CD14-positive monocyte (primary cell): ENCODE measurements at regions not wholly inside any gene's neighbourhood (a gene's known extent, or its start where the extent isn't known, plus 50 kb on each side); places are given as distances from the start of the nearest gene placed in this dataset.

ENCODE experiments used
- DNase-seq, 3 donors: peaks; one replicate each; pipeline ENCODE4 v3.0.0-alpha.2; 2011 to 2022
- H2AFZ ChIP-seq: 2 replicates; pipeline ENCODE4 v1.6.0; 2012; ENCODE audit warnings: mild to moderate bottlenecking, low read depth, low read length, inconsistent platforms; ENCODE audit not compliant: insufficient read depth, poor library complexity, severe bottlenecking
- H3K27ac ChIP-seq, 2 donors: 1 replicate in 1 of 2; 2 replicates in 1 of 2; pipeline ENCODE4 v1.5.1; 2012 to 2013; ENCODE audit warnings: low read length in 2 of 2, control low read depth in 1 of 2, inconsistent platforms in 1 of 2, low read depth in 1 of 2, mild to moderate bottlenecking in 1 of 2
- H3K27me3 ChIP-seq, 2 donors: one replicate each; pipeline versions ENCODE4 v1.6.0 to v1.6.1; 2011 to 2013; ENCODE audit warnings: low read length in 2 of 2; ENCODE audit not compliant: control insufficient read depth in 2 of 2, insufficient read depth in 2 of 2
- H3K36me3 ChIP-seq, 2 donors: replicated peaks in 1 of 2; 1 replicate in 1 of 2; 2 replicates in 1 of 2; pipeline versions ENCODE4 v1.5.1 to v1.6.1; 2012 to 2013; ENCODE audit warnings: low read length in 2 of 2, control low read depth in 1 of 2, inconsistent platforms in 1 of 2, mild to moderate bottlenecking in 1 of 2; ENCODE audit not compliant: insufficient read depth in 2 of 2, control insufficient read depth in 1 of 2
- H3K4me1 ChIP-seq, 2 donors: 1 replicate in 1 of 2; 2 replicates in 1 of 2; pipeline versions ENCODE4 v1.5.1 to v1.6.1; 2012 to 2013; ENCODE audit warnings: low read length in 2 of 2, control low read depth in 1 of 2, inconsistent platforms in 1 of 2, mild to moderate bottlenecking in 1 of 2, moderate library complexity in 1 of 2; ENCODE audit not compliant: insufficient read depth in 2 of 2, control insufficient read depth in 1 of 2
- H3K4me2 ChIP-seq: replicated peaks from 2 replicates; pipeline ENCODE3; 2012; ENCODE audit warnings: low read length, moderate library complexity, mild to moderate bottlenecking; ENCODE audit not compliant: poor library complexity, severe bottlenecking; ENCODE audit errors: extremely low read depth
- H3K4me3 ChIP-seq, 3 experiments: fragments of 200-600 bp in 1 of 3; sonication (generic) in 1 of 3; replicated peaks in 1 of 3; 1 replicate in 2 of 3; 2 replicates in 1 of 3; pipeline ENCODE4 v1.5.1; 2011 to 2013; ENCODE audit warnings: low read length in 3 of 3, mild to moderate bottlenecking in 3 of 3, control low read depth in 2 of 3, low read depth in 2 of 3, inconsistent platforms in 1 of 3, moderate library complexity in 1 of 3
- H3K79me2 ChIP-seq: 2 replicates; pipeline ENCODE4 v1.6.0; 2012; ENCODE audit warnings: mild to moderate bottlenecking, control low read depth, inconsistent platforms, low read length, moderate library complexity; ENCODE audit not compliant: insufficient read depth
- H3K9ac ChIP-seq: 2 replicates; pipeline ENCODE4 v1.6.0; 2017; ENCODE audit warnings: low read length, mild to moderate bottlenecking; ENCODE audit not compliant: insufficient read depth, poor library complexity, severe bottlenecking
- H3K9me3 ChIP-seq, 2 donors: replicated peaks in 1 of 2; 1 replicate in 1 of 2; 2 replicates in 1 of 2; pipeline versions ENCODE4 v1.5.1 to v1.6.1; 2012 to 2013; ENCODE audit warnings: low read length in 2 of 2, control low read depth in 1 of 2; ENCODE audit not compliant: control insufficient read depth in 1 of 2, insufficient read depth in 1 of 2
- H4K20me1 ChIP-seq: 2 replicates; pipeline ENCODE4 v1.6.0; 2012; ENCODE audit warnings: mild to moderate bottlenecking, low read length, control low read depth, moderate library complexity; ENCODE audit not compliant: insufficient read depth
- H3K27ac Mint-ChIP-seq, 7 donors: one replicate each; pipeline ENCODE4 v1.8.0; 2020; ENCODE audit warnings: mild to moderate bottlenecking in 7 of 7, mixed read lengths in 7 of 7, moderate library complexity in 6 of 7, inconsistent platforms in 2 of 7
- H3K27me3 Mint-ChIP-seq, 3 donors: one replicate each; pipeline ENCODE4 v1.8.0; 2021 to 2022; ENCODE audit warnings: low read depth in 3 of 3, mild to moderate bottlenecking in 3 of 3, mixed read lengths in 3 of 3, moderate library complexity in 3 of 3, inconsistent platforms in 1 of 3
- H3K36me3 Mint-ChIP-seq, 2 donors: one replicate each; pipeline ENCODE4 v1.8.0; 2020; ENCODE audit warnings: mixed read lengths in 2 of 2, inconsistent platforms in 1 of 2, mild to moderate bottlenecking in 1 of 2
- H3K4me1 Mint-ChIP-seq: one replicate; pipeline ENCODE4 v1.8.0; 2020; ENCODE audit warnings: mild to moderate bottlenecking, mixed read lengths
- H3K4me3 Mint-ChIP-seq, 2 donors: one replicate each; pipeline ENCODE4 v1.8.0; 2020; ENCODE audit warnings: mild to moderate bottlenecking in 2 of 2, mixed read lengths in 2 of 2, moderate library complexity in 1 of 2
- H3K9me3 Mint-ChIP-seq, 7 donors: one replicate each; pipeline ENCODE4 v1.8.0; 2020 to 2022; ENCODE audit warnings: mixed read lengths in 7 of 7, mild to moderate bottlenecking in 6 of 7, moderate library complexity in 6 of 7, inconsistent platforms in 2 of 7
- WGBS: methylation state at CpG from one replicate; pipeline ENCODE4 v1.1.5; 2013; ENCODE audit warnings: missing lambda C conversion rate; ENCODE audit not compliant: insufficient coverage; 5-methylcytosine and 5-hydroxymethylcytosine counted together
- intact Hi-C, 2 donors: fragments of 100-400 bp; cut with micrococcal nuclease; formaldehyde crosslinking; loops; one replicate each; pipeline versions ENCODE4 v1.15.0 to v1.15.1; 2023
- TF ChIP-seq, protein P1 (sequence below): fragments of 200-600 bp; IDR thresholded peaks from one replicate; pipeline ENCODE4 v1.8.0; 2022; ENCODE audit warnings: antibody characterized with exemption, mild to moderate bottlenecking

DNA sequence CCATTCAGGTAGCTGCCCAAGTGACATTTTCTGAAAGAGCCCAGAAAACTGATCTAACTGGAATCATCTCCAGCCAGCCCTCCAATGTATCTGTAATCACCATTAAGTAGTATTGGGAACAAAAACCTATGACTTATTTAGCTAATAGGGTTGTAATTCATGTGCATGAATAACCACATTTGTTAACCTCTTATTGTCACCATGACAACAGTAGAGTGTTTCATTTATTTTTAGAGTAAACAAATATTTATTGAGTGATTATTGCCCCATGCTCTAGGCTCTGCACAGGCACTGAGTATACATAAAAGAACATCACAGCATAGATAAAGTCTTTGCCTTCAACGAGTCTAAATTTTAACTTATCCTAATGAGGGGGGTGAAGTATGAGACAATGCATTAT, 265.4 kb upstream of the UBE2E3 start:
- Histone ChIP-seq H3K27me3 (no peaks in the 10 kb centered on the region), H3K27ac (no peak overlapping the region), H3K9ac (no peak overlapping the region), H3K36me3 (no peaks in the 10 kb centered on the region), H3K4me2 (no peak overlapping the region), H2AFZ (no peak overlapping the region), H3K9me3 (no peaks in the 10 kb centered on the region), H4K20me1 (no peaks in the 10 kb centered on the region), H3K79me2 (no peaks in the 10 kb centered on the region), H3K4me1 (no peaks in the 10 kb centered on the region), H3K4me3 (no peak overlapping the region)
- intact Hi-C loops, result no loop called here
- H3K4me3 Mint-ChIP-seq, result no peak overlapping the region
- H3K36me3 Mint-ChIP-seq, result no peaks in the 10 kb centered on the region
- H3K4me1 Mint-ChIP-seq, result no peaks in the 10 kb centered on the region
- TF ChIP-seq, protein P1, sequence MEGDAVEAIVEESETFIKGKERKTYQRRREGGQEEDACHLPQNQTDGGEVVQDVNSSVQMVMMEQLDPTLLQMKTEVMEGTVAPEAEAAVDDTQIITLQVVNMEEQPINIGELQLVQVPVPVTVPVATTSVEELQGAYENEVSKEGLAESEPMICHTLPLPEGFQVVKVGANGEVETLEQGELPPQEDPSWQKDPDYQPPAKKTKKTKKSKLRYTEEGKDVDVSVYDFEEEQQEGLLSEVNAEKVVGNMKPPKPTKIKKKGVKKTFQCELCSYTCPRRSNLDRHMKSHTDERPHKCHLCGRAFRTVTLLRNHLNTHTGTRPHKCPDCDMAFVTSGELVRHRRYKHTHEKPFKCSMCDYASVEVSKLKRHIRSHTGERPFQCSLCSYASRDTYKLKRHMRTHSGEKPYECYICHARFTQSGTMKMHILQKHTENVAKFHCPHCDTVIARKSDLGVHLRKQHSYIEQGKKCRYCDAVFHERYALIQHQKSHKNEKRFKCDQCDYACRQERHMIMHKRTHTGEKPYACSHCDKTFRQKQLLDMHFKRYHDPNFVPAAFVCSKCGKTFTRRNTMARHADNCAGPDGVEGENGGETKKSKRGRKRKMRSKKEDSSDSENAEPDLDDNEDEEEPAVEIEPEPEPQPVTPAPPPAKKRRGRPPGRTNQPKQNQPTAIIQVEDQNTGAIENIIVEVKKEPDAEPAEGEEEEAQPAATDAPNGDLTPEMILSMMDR, result no peak
- WGBS, result no CpG with 5 or more reads among the region's 1 CpG
- H3K27me3 Mint-ChIP-seq, result peaks cover 0 to 2% (median 0%) of the 10 kb centered on the region in 3 donors
- H3K27ac Mint-ChIP-seq, result no peak overlapping the region
- peaks cover 0 to 9% (median 2%) of the 10 kb centered on the region in 7 donors for H3K9me3 Mint-ChIP-seq
- DNase-seq, result no peak

DNA sequence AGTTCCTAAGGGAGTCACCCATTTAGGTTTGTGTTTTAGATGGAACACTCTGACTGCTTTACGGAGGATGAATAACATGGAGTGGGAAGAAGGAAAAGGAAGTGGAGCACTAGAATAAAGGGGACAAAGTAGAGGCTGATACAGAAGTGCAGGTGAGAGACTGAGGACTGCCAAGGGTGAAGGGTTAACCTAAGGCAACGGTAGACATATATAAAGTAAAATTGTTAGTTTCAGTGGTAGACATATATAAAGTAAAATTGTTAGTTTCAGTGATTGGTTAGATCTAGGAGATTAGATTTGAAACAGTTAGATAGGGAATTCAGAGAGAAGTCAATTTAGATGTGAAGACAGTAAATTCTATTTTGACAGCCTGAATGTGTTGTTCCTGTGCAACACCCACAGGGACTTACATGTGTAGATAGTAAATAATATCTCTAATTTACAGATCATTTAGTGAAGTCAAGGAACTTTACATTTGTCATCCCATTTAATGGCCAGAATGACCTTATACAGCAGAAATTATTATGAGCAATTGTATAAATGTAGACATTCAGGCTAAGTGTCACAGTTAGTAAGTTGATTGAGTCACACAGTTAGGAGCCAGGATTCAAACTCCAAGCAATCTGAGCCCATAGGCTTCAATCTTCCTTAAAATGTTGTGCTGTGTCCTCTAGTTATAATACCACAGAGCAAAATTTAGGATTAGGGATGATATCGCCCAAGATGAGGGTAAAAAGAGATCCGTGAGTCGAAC, 270.8 kb upstream of the UBE2E3 start:
- H3K4me3 ChIP-seq, result no peak overlapping the region
- TF ChIP-seq, protein P1, result no peak
- no peaks in the 10 kb centered on the region for H3K36me3 Mint-ChIP-seq
- no peaks in the 10 kb centered on the region for H3K79me2 ChIP-seq
- no peak overlapping the region for H3K4me3 Mint-ChIP-seq
- H3K9me3 ChIP-seq, result no peaks in the 10 kb centered on the region
- H4K20me1 ChIP-seq, result no peaks in the 10 kb centered on the region
- no peak overlapping the region for H2AFZ ChIP-seq
- H3K9me3 Mint-ChIP-seq, result peaks cover 0 to 7% (median 2%) of the 10 kb centered on the region in 7 donors
- no peaks in the 10 kb centered on the region for H3K4me1 Mint-ChIP-seq
- no peaks in the 10 kb centered on the region for H3K36me3 ChIP-seq
- peaks cover 0 to 2% (median 1%) of the 10 kb centered on the region in 3 donors for H3K27me3 Mint-ChIP-seq
- peaks cover 0 to 7% of the 10 kb centered on the region in 2 donors for H3K4me1 ChIP-seq
- intact Hi-C loops, result no loop called here
- H3K27ac Mint-ChIP-seq, result no peak overlapping the region
- WGBS, result 94% methylated on average over 2 of the region's 5 CpGs
- H3K27me3 ChIP-seq, result no peaks in the 10 kb centered on the region
- no peak overlapping the region for H3K27ac ChIP-seq
- no peak overlapping the region for H3K9ac ChIP-seq
- no peak for DNase-seq
- H3K4me2 ChIP-seq, result no peak overlapping the region
